ENCODE measurements at regions not wholly inside any gene's neighbourhood (a gene's known extent, or its start where the extent isn't known, plus 50 kb on each side); places are given as distances from the start of the nearest gene placed in this dataset.

DNA sequence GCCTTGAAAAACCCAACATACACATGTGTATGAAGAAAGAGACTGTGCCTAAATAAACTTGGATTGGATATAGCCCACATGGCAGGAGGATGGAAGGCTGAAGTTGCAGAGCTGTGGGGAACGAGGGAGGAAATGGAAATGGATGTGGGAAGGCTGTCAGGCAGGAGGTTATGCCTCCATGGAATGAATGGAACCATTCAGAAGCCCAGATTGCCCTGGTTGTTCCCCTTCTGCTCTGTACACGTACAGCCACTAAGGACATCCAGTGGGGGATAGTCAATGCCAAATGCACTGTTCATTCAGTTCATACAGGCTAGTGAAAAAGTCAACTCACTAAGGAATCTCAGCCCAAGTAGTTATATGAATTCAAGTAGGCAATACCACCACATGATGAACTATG, 463.7 kb downstream of the TNS1 start:
- POLR2A ChIA-PET: no interaction called here
- no peak overlapping the region for H3K9ac ChIP-seq (ENCODE audit: control insufficient read depth, insufficient read depth, low read length)
- ATAC-seq: no peak
- H3K27ac ChIP-seq (ENCODE audit: control insufficient read depth, insufficient read depth): no peak overlapping the region
- intact Hi-C loops (cut with micrococcal nuclease; ENCODE audit: unreplicated experiment) (no loop called here), in situ Hi-C loops (cut with MboI) (no loop called here)
- no peak overlapping the region for H3K4me2 ChIP-seq (ENCODE audit: control insufficient read depth, insufficient read depth)
- H3K27me3 ChIP-seq (replicated peaks in 1 of 2; ENCODE audit: control insufficient read depth in 2 of 2, insufficient read depth in 2 of 2, low read length in 1 of 2): no peaks in the 10 kb centered on the region
- H3K4me3 ChIP-seq: no peak overlapping the region
- CTCF ChIA-PET: no interaction called here
- H3K9me3 ChIP-seq (replicated peaks; ENCODE audit: control insufficient read depth, insufficient read depth, low read length): no peaks in the 10 kb centered on the region
- H4K20me1 ChIP-seq (ENCODE audit: control insufficient read depth, insufficient read depth): no peaks in the 10 kb centered on the region
- SMC1A ChIA-PET (ENCODE audit: uncharacterized antibody, unreplicated experiment): no interaction called here
- RAD21 ChIA-PET (ENCODE audit: unreplicated experiment): no interaction called here
- no peak for FAIRE-seq
- no TSS peak for BruUV-seq (replicated peaks)
- WGBS (ENCODE audit: insufficient coverage, insufficient replicate concordance, low lambda C conversion rate, missing lambda C conversion rate): 0% methylated on average over 2 of the region's 2 CpGs
- no peak overlapping the region for H2AFZ ChIP-seq (ENCODE audit: control insufficient read depth, low read depth, low read length)
- H3K79me2 ChIP-seq (ENCODE audit: control insufficient read depth, insufficient read depth, low read length): no peaks in the 10 kb centered on the region
- no peak for DNase-seq (ENCODE audit: low read depth, low spot score)
- H3K36me3 ChIP-seq (ENCODE audit: control insufficient read depth in 2 of 2, insufficient read depth in 2 of 2, low read length in 1 of 2): no peaks in the 10 kb centered on the region
- no peaks in the 10 kb centered on the region for H3K4me1 ChIP-seq (ENCODE audit: control insufficient read depth, insufficient read depth, low read length)
- TF ChIP-seq JUNB (IDR thresholded peaks at IDR 0.05) (no peak), JUND (IDR thresholded peaks at IDR 0.05; ENCODE audit: low read depth, low read length) (no peak), NRF1 (conservative IDR thresholded peaks at IDR 0.05; ENCODE audit: low read depth, low read length) (no peak), MXI1 (IDR thresholded peaks at IDR 0.05; ENCODE audit: low read depth, low read length) (no peak), NR2C2 (IDR thresholded peaks at IDR 0.05; ENCODE audit: borderline replicate concordance, control insufficient read depth, insufficient read length, low read depth) (no peak), KLF5 (IDR thresholded peaks at IDR 0.05; ENCODE audit: partially characterized antibody) (no peak)
- TF ChIP-seq, protein P1, sequence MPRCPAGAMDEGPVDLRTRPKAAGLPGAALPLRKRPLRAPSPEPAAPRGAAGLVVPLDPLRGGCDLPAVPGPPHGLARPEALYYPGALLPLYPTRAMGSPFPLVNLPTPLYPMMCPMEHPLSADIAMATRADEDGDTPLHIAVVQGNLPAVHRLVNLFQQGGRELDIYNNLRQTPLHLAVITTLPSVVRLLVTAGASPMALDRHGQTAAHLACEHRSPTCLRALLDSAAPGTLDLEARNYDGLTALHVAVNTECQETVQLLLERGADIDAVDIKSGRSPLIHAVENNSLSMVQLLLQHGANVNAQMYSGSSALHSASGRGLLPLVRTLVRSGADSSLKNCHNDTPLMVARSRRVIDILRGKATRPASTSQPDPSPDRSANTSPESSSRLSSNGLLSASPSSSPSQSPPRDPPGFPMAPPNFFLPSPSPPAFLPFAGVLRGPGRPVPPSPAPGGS (IDR thresholded peaks at IDR 0.05; ENCODE audit: borderline replicate concordance, insufficient read depth, low read depth, low read length, poor library complexity, severe bottlenecking): no peak
- TF ChIP-seq, protein P2, sequence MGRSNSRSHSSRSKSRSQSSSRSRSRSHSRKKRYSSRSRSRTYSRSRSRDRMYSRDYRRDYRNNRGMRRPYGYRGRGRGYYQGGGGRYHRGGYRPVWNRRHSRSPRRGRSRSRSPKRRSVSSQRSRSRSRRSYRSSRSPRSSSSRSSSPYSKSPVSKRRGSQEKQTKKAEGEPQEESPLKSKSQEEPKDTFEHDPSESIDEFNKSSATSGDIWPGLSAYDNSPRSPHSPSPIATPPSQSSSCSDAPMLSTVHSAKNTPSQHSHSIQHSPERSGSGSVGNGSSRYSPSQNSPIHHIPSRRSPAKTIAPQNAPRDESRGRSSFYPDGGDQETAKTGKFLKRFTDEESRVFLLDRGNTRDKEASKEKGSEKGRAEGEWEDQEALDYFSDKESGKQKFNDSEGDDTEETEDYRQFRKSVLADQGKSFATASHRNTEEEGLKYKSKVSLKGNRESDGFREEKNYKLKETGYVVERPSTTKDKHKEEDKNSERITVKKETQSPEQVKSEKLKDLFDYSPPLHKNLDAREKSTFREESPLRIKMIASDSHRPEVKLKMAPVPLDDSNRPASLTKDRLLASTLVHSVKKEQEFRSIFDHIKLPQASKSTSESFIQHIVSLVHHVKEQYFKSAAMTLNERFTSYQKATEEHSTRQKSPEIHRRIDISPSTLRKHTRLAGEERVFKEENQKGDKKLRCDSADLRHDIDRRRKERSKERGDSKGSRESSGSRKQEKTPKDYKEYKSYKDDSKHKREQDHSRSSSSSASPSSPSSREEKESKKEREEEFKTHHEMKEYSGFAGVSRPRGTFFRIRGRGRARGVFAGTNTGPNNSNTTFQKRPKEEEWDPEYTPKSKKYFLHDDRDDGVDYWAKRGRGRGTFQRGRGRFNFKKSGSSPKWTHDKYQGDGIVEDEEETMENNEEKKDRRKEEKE (IDR thresholded peaks at IDR 0.05): no peak
- TF ChIP-seq, protein P3, sequence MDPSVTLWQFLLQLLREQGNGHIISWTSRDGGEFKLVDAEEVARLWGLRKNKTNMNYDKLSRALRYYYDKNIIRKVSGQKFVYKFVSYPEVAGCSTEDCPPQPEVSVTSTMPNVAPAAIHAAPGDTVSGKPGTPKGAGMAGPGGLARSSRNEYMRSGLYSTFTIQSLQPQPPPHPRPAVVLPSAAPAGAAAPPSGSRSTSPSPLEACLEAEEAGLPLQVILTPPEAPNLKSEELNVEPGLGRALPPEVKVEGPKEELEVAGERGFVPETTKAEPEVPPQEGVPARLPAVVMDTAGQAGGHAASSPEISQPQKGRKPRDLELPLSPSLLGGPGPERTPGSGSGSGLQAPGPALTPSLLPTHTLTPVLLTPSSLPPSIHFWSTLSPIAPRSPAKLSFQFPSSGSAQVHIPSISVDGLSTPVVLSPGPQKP (IDR thresholded peaks at IDR 0.05; ENCODE audit: low read depth, low read length): no peak

Measured in GM12878 (cell line).